ENCODE measurements at regions not wholly inside any gene's neighbourhood (a gene's known extent, or its start where the extent isn't known, plus 50 kb on each side); places are given as distances from the start of the nearest gene placed in this dataset.

GRCh38 chr6:105869835-105870440 is 216.2 kb upstream of the PRDM1 start:
- no peak for TF ChIP-seq CTCF (IDR thresholded peaks at IDR 0.05)
- no peak for TF ChIP-seq EZH2 (IDR thresholded peaks at IDR 0.05)

All from neural progenitor cell (in vitro differentiated cells).